ENCODE measurements at regions not wholly inside any gene's neighbourhood (a gene's known extent, or its start where the extent isn't known, plus 50 kb on each side); places are given as distances from the start of the nearest gene placed in this dataset.
"Not testable (repeated sequence)": the region's sequence is repeated elsewhere in the genome, so short reads cannot be mapped to it uniquely, and the experiment has no call there.

DNA sequence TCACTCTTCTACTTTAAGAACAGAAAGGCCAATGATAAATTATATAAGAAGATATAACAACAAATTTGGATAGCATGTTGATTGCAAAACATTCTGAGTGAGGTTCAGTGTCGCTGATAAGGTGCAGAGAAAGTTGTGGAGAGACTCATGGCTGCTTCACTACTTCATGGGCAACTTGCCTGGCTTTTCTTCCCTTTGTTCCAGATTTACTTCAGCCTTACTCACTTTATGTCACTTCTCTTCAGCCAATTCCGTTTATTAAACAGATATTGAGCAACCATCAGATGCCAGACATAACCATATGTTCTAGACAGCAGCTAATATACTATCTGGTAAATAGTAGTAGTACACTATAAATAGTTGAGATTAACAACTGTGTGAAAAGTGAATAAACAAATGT is 150.0 kb upstream of the CHL1 start:
- intact Hi-C loops (cut with micrococcal nuclease; ENCODE audit: unreplicated experiment) = no loop called here
- Mint-ChIP-seq H3K9me3 (ENCODE audit: low read depth, unreplicated experiment) (peaks cover 4% of the 10 kb centered on the region), H3K27ac (ENCODE audit: unreplicated experiment) (no peak overlapping the region), H3K36me3 (ENCODE audit: insufficient read depth, unreplicated experiment) (no peaks in the 10 kb centered on the region), H3K27me3 (ENCODE audit: unreplicated experiment) (no peaks in the 10 kb centered on the region), H3K4me1 (ENCODE audit: low read depth, unreplicated experiment) (peaks cover 7% of the 10 kb centered on the region), H3K4me3 (ENCODE audit: low read depth, unreplicated experiment) (no peak overlapping the region)
- no peak for TF ChIP-seq CTCF (IDR thresholded peaks at IDR 0.05; ENCODE audit: unreplicated experiment)
- BruUV-seq (replicated peaks) = no TSS peak
- no peak for DNase-seq
- CTCF ChIA-PET = no interaction called here

DNA sequence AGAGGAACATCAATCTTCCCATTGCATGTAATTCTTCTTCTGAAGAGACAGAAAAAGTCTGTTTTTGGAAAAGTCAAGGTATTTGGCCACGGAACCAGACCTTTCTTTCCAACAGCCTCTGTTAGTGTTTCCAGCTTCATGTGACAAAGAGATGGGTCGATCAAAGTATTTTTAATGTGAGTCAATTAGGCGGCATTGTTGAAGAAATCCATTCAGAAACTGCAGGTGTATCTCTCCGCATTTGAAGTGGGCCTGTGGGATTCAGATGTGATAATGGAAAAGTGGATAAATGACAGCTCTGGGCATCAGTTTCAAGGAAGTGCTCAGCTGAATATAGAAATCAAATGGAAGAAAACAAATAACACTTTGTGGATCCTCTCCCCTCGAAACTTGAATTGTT is 143.1 kb upstream of the CHL1 start:
- H3K36me3 Mint-ChIP-seq (ENCODE audit: insufficient read depth, unreplicated experiment); H3K4me1 Mint-ChIP-seq (ENCODE audit: low read depth, unreplicated experiment); DNase-seq; BruUV-seq (replicated peaks); H3K9me3 Mint-ChIP-seq (ENCODE audit: low read depth, unreplicated experiment); intact Hi-C loops (cut with micrococcal nuclease; ENCODE audit: unreplicated experiment); H3K27me3 Mint-ChIP-seq (ENCODE audit: unreplicated experiment); H3K4me3 Mint-ChIP-seq (ENCODE audit: low read depth, unreplicated experiment); H3K27ac Mint-ChIP-seq (ENCODE audit: unreplicated experiment); CTCF ChIA-PET: not testable (repeated sequence)

DNA sequence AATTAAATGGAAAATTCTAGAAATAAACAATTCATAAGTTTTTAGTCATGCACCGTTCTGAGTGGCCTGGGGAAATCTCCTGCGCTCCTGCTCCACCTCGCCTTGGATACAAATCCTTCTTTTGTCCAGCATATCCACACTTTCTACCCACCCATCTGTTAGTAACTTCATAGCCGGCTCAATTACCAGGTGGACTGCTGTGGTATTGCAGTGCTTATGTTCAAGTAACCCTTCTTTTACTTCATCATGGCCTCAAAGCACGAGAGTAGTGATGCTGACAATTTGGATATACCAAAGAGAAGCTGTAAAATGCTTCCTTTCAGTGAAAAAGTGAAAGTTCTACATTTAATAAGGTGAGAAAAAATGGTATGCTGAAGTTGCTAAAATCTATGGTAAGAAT is 142.3 kb upstream of the CHL1 start:
- H3K4me1 Mint-ChIP-seq (ENCODE audit: low read depth, unreplicated experiment) = no peaks in the 10 kb centered on the region
- no TSS peak for BruUV-seq (replicated peaks)
- H3K9me3 Mint-ChIP-seq (ENCODE audit: low read depth, unreplicated experiment) = peaks cover 5% of the 10 kb centered on the region
- TF ChIP-seq CTCF (IDR thresholded peaks at IDR 0.05; ENCODE audit: unreplicated experiment) = no peak
- H3K27me3 Mint-ChIP-seq (ENCODE audit: unreplicated experiment) = no peaks in the 10 kb centered on the region
- H3K36me3 Mint-ChIP-seq (ENCODE audit: insufficient read depth, unreplicated experiment) = no peaks in the 10 kb centered on the region
- H3K4me3 Mint-ChIP-seq (ENCODE audit: low read depth, unreplicated experiment) = no peak overlapping the region
- CTCF ChIA-PET = interaction anchor here (0.6 kb wide), 1 partner anchor 9 kb away, joined by 3 read pairs; no protein-coding TSS in a partner anchor
- no peak for DNase-seq
- no peak overlapping the region for H3K27ac Mint-ChIP-seq (ENCODE audit: unreplicated experiment)
- intact Hi-C loops (cut with micrococcal nuclease; ENCODE audit: unreplicated experiment) = no loop called here

DNA sequence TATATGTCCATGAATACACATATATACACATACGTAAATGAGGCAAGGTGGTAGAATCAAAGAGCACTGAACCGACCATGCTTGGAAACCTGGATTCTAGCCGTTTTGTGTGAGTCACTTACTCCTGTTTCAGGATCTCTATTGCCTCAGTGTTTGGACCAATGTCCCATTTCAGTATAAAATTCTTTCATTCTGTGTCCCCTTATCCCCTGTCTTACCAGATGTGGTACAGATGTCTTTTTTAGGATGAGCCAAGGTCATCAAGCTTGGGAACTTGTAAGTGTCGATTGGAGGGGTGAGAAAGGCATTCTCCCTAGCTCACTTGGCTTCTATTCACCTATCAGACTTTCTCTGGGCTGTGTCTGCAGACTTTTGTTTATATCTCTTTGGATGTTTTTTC is 139.9 kb upstream of the CHL1 start:
- BruUV-seq (replicated peaks) = no TSS peak
- no peak for TF ChIP-seq CTCF (IDR thresholded peaks at IDR 0.05; ENCODE audit: unreplicated experiment)
- Mint-ChIP-seq H3K27ac (ENCODE audit: unreplicated experiment) (no peak overlapping the region), H3K4me3 (ENCODE audit: low read depth, unreplicated experiment) (no peak overlapping the region), H3K36me3 (ENCODE audit: insufficient read depth, unreplicated experiment) (no peaks in the 10 kb centered on the region), H3K4me1 (ENCODE audit: low read depth, unreplicated experiment) (no peaks in the 10 kb centered on the region), H3K9me3 (ENCODE audit: low read depth, unreplicated experiment) (no peaks in the 10 kb centered on the region), H3K27me3 (ENCODE audit: unreplicated experiment) (no peaks in the 10 kb centered on the region)
- intact Hi-C loops (cut with micrococcal nuclease; ENCODE audit: unreplicated experiment) = no loop called here
- CTCF ChIA-PET = no interaction called here
- no peak for DNase-seq

DNA sequence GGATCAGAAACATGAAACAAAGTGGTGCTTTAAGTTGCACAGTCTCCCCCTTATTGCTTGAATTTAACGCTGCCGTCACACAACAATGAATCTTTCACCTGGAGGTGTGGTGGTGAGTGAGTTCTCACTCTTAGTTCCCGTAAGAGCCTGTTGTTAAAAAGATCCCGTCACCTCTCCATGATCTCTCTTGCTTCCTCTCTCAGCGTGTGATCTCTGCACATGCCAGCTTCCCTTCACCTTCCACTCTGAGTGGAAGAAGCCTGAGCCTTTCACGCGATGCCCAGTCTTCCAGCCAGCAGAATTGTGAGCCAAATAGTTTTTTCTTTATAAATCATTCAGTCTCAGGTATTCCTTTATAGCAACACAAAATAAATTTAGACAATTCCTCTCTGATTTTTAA is 136.7 kb upstream of the CHL1 start:
- intact Hi-C loops (cut with micrococcal nuclease; ENCODE audit: unreplicated experiment) = no loop called here
- CTCF ChIA-PET = no interaction called here
- Mint-ChIP-seq H3K4me3 (ENCODE audit: low read depth, unreplicated experiment) (no peak overlapping the region), H3K27me3 (ENCODE audit: unreplicated experiment) (no peaks in the 10 kb centered on the region), H3K27ac (ENCODE audit: unreplicated experiment) (no peak overlapping the region), H3K36me3 (ENCODE audit: insufficient read depth, unreplicated experiment) (no peaks in the 10 kb centered on the region), H3K4me1 (ENCODE audit: low read depth, unreplicated experiment) (no peaks in the 10 kb centered on the region), H3K9me3 (ENCODE audit: low read depth, unreplicated experiment) (no peaks in the 10 kb centered on the region)
- DNase-seq = no peak
- no TSS peak for BruUV-seq (replicated peaks)
- no peak for TF ChIP-seq CTCF (IDR thresholded peaks at IDR 0.05; ENCODE audit: unreplicated experiment)

All from Calu3 (cell line).